Choroid plexus epithelial cell (primary cell): ENCODE measurements at regions not wholly inside any gene's neighbourhood (a gene's known extent, or its start where the extent isn't known, plus 50 kb on each side); places are given as distances from the start of the nearest gene placed in this dataset.

ENCODE experiments used
- DNase-seq: peaks from one replicate; pipeline ENCODE4 v3.0.0-alpha.2; 2010; ENCODE audit warnings: low read depth
- H3K4me3 ChIP-seq: 2 replicates; pipeline ENCODE4 v1.5.1; 2011; ENCODE audit warnings: low read depth, mild to moderate bottlenecking, control low read depth, low read length, moderate library complexity
- CTCF ChIP-seq: conservative IDR thresholded peaks from 2 replicates; pipeline ENCODE4 v1.5.1; 2011; ENCODE audit warnings: low read depth, mild to moderate bottlenecking, control low read depth, inconsistent platforms, low read length, moderate library complexity

GRCh38 chr2:42116195-42117181 lies 52.7 kb upstream of the EML4 start:
- no peak for TF ChIP-seq CTCF
- H3K4me3 ChIP-seq, result no peak overlapping the region
- peak; percentile 74 for DNase-seq

- TF ChIP-seq CTCF, result no peak
- DNase-seq, result no peak
- no peak overlapping the region for H3K4me3 ChIP-seq
Measured at GRCh38 chr2:42117182-42117579, 52.0 kb upstream of the EML4 start.

- TF ChIP-seq CTCF, result no peak
- peak; percentile 59 for DNase-seq
- H3K4me3 ChIP-seq, result no peak overlapping the region
Measured at GRCh38 chr2:42117923-42118753, 51.0 kb upstream of the EML4 start.

- DNase-seq, result peak; percentile 40
- H3K4me3 ChIP-seq, result no peak overlapping the region
- no peak for TF ChIP-seq CTCF
Measured at GRCh38 chr2:42118754-42119569, 50.2 kb upstream of the EML4 start.
